OCI-LY3 (cell line): ENCODE measurements at regions not wholly inside any gene's neighbourhood (a gene's known extent, or its start where the extent isn't known, plus 50 kb on each side); places are given as distances from the start of the nearest gene placed in this dataset.

Source experiments
- H2AFZ ChIP-seq: fragments of 200-600, 300-600 bp; shearing (Covaris generic); 2 replicates; pipeline ENCODE4 v1.6.0; 2014; ENCODE audit warnings: antibody characterized with exemption, low read depth, low read length
- H3K27ac ChIP-seq: fragments of 200-600, 300-600 bp; sonication (generic); 2 replicates; pipeline ENCODE4 v1.5.1; 2014; ENCODE audit warnings: mild to moderate bottlenecking, low read length, moderate library complexity, mixed read lengths
- H3K27me3 ChIP-seq: fragments of 200-600, 300-600 bp; sonication (generic); 2 replicates; pipeline ENCODE4 v1.6.1; 2014; ENCODE audit warnings: low read depth, low read length, mixed read lengths
- H3K36me3 ChIP-seq: fragments of 200-600, 300-600 bp; sonication (generic); replicated peaks from 2 replicates; pipeline ENCODE3; 2014; ENCODE audit warnings: low read depth, low read length, mixed read lengths
- H3K4me1 ChIP-seq: fragments of 300-600, 200-600 bp; sonication (generic); 2 replicates; pipeline ENCODE4 v1.6.1; 2014; ENCODE audit warnings: low read length, mixed read lengths
- H3K4me2 ChIP-seq: fragments of 200-600, 300-600 bp; sonication (generic); 2 replicates; pipeline ENCODE4 v1.6.1; 2014; ENCODE audit warnings: low read length, mixed read lengths
- H3K4me3 ChIP-seq: fragments of 300-600, 200-600 bp; sonication (generic); 2 replicates; pipeline ENCODE4 v1.5.1; 2014; ENCODE audit warnings: antibody characterized with exemption, mild to moderate bottlenecking, low read length, moderate library complexity
- H3K79me2 ChIP-seq: fragments of 300-600, 200-600 bp; shearing (Covaris generic); 2 replicates; pipeline ENCODE4 v1.6.1; 2014; ENCODE audit warnings: mild to moderate bottlenecking, low read length, mixed read lengths
- H3K9ac ChIP-seq: fragments of 300-600, 200-600 bp; shearing (Covaris generic); 2 replicates; pipeline ENCODE4 v1.6.0; 2014; ENCODE audit warnings: mild to moderate bottlenecking, low read length, moderate library complexity
- H3K9me3 ChIP-seq: fragments of 200-600, 300-600 bp; shearing (Covaris generic); 2 replicates; pipeline ENCODE4 v1.6.1; 2014; ENCODE audit warnings: low read length, mixed read lengths; ENCODE audit not compliant: insufficient read depth
- H4K20me1 ChIP-seq: fragments of 200-600, 300-600 bp; sonication (generic); 2 replicates; pipeline ENCODE4 v1.6.1; 2016; ENCODE audit warnings: low read length, mixed read lengths; ENCODE audit not compliant: insufficient read depth
- CTCF ChIP-seq: fragments of 200-600, 300-600 bp; sonication (generic); IDR thresholded peaks from 2 replicates; pipeline ENCODE4 v1.5.1; 2014; ENCODE audit warnings: antibody characterized with exemption, low read length, low read depth
- EZH2phosphoT487 ChIP-seq: fragments of 200-600 bp; shearing (Covaris generic); IDR thresholded peaks from 2 replicates; pipeline ENCODE4 v1.6.1; 2018; ENCODE audit warnings: antibody characterized with exemption, mixed run types, low read depth

- TF ChIP-seq EZH2phosphoT487 (no peak), CTCF (no peak)
- Histone ChIP-seq H3K4me3 (no peak overlapping the region), H3K27ac (no peak overlapping the region), H3K36me3 (no peaks in the 10 kb centered on the region), H3K79me2 (no peaks in the 10 kb centered on the region), H3K4me2 (no peak overlapping the region), H2AFZ (no peak overlapping the region), H3K9me3 (no peaks in the 10 kb centered on the region), H3K27me3 (peaks cover 35% of the 10 kb centered on the region), H3K4me1 (peaks cover 3% of the 10 kb centered on the region; the same call in 1 of the 2 replicates), H3K9ac (no peak overlapping the region), H4K20me1 (no peaks in the 10 kb centered on the region)
Observed at GRCh38 chr2:7407001-7407400, 489.8 kb downstream of the RNF144A start.

GRCh38 chr2:7407906-7408680, 490.9 kb downstream of the RNF144A start:
- no peaks in the 10 kb centered on the region for H4K20me1 ChIP-seq
- H3K27ac ChIP-seq: no peak overlapping the region
- no peak overlapping the region for H3K4me2 ChIP-seq
- H3K9me3 ChIP-seq: no peaks in the 10 kb centered on the region
- H3K9ac ChIP-seq: no peak overlapping the region
- no peak for TF ChIP-seq CTCF
- no peak for TF ChIP-seq EZH2phosphoT487
- H3K36me3 ChIP-seq: no peaks in the 10 kb centered on the region
- no peak overlapping the region for H3K4me3 ChIP-seq
- H2AFZ ChIP-seq: no peak overlapping the region
- H3K79me2 ChIP-seq: no peaks in the 10 kb centered on the region
- H3K27me3 ChIP-seq: peaks cover 24% of the 10 kb centered on the region
- H3K4me1 ChIP-seq: peaks cover 3% of the 10 kb centered on the region; the same call in 1 of the 2 replicates

- H3K9me3 ChIP-seq: no peaks in the 10 kb centered on the region
- peaks cover 3% of the 10 kb centered on the region; the same call in 1 of the 2 replicates for H3K4me1 ChIP-seq
- H3K36me3 ChIP-seq: no peaks in the 10 kb centered on the region
- H3K27ac ChIP-seq: no peak overlapping the region
- H4K20me1 ChIP-seq: no peaks in the 10 kb centered on the region
- no peak overlapping the region for H3K4me2 ChIP-seq
- H2AFZ ChIP-seq: no peak overlapping the region
- TF ChIP-seq CTCF (no peak), EZH2phosphoT487 (no peak)
- no peak overlapping the region for H3K9ac ChIP-seq
- H3K79me2 ChIP-seq: no peaks in the 10 kb centered on the region
- 0 out of 2 replicates have a peak, but pooled peaks cover 6% of the 10 kb centered on the region for H3K27me3 ChIP-seq
- H3K4me3 ChIP-seq: no peak overlapping the region
Observed at GRCh38 chr2:7411691-7412090, 494.5 kb downstream of the RNF144A start.

GRCh38 chr2:7417845-7418742, 500.9 kb downstream of the RNF144A start:
- Histone ChIP-seq H3K27ac (no peak overlapping the region), H3K4me1 (no peaks in the 10 kb centered on the region; the same call in 1 of the 2 replicates), H3K27me3 (peaks cover 34% of the 10 kb centered on the region), H4K20me1 (no peaks in the 10 kb centered on the region), H3K9me3 (no peaks in the 10 kb centered on the region), H3K36me3 (no peaks in the 10 kb centered on the region), H3K4me2 (no peak overlapping the region), H3K4me3 (no peak overlapping the region), H2AFZ (no peak overlapping the region), H3K79me2 (no peaks in the 10 kb centered on the region), H3K9ac (no peak overlapping the region)
- TF ChIP-seq EZH2phosphoT487 (no peak), CTCF (no peak)
